HCT116 (cell line): ENCODE measurements at regions not wholly inside any gene's neighbourhood (a gene's known extent, or its start where the extent isn't known, plus 50 kb on each side); places are given as distances from the start of the nearest gene placed in this dataset.

Source experiments
- ATAC-seq: fragments of 200-7000 bp; cut with Tn5 transposase; 2 replicates; pipeline ENCODE4 v1.9.1; 2020; ENCODE audit warnings: mild to moderate bottlenecking, moderate library complexity
- BruUV-seq: library from RNA; stranded (reverse); fragments of 400-500 nt; replicated peaks from 2 replicates; lab custom pipeline; 2021; lab: Mats Ljungman, UMichigan
- CTCF ChIA-PET: fragments of 300-600 bp; sonication (Branson Sonifier 250); formaldehyde crosslinking; loops from one replicate; lab custom pipeline; 2021; ENCODE audit warnings: antibody characterized with exemption; lab: Charles Lee
- POLR2A ChIA-PET: fragments of 300-600, 350-600 bp; sonication (Branson Sonifier 250); formaldehyde crosslinking; loops from one replicate; lab custom pipeline; 2021; ENCODE audit warnings: antibody characterized with exemption; lab: Charles Lee
- RAD21 ChIA-PET, 2 experiments: fragments of 300-600 bp; sonication (Branson Sonifier 250); formaldehyde crosslinking; loops; one replicate each; lab custom pipeline; 2023; ENCODE audit warnings: low total read pairs in 2 of 2; ENCODE audit not compliant: uncharacterized antibody in 2 of 2, unreplicated experiment in 2 of 2, low non-redundant PET in 1 of 2; lab: Charles Lee
- DNase-seq: peaks from one replicate; pipeline ENCODE4 v3.0.0-alpha.2; 2010; ENCODE audit warnings: low read depth, low spot score
- H2AFZ ChIP-seq: fragments of 200-600 bp; shearing (Covaris generic), sonication (generic); 2 replicates; pipeline ENCODE4 v1.6.1; 2017; ENCODE audit warnings: low read depth, mixed run types, mixed read lengths, antibody characterized with exemption, low read length; ENCODE audit not compliant: poor library complexity, severe bottlenecking
- H3K27ac ChIP-seq: 2 replicates; pipeline ENCODE4 v1.5.1; 2012; ENCODE audit warnings: low read depth, low read length
- H3K27me3 ChIP-seq: fragments of 200-600 bp; sonication (generic); 2 replicates; pipeline ENCODE4 v1.6.1; 2016; ENCODE audit warnings: mixed run types, low read length, mixed read lengths; ENCODE audit not compliant: insufficient read depth
- H3K36me3 ChIP-seq, 2 experiments: fragments of 200-500 bp in 1 of 2; fragments of 200-600 bp in 1 of 2; sonication (Bioruptor generic) in 1 of 2; sonication (generic) in 1 of 2; 2 replicates each; pipeline versions ENCODE4 v1.5.1 to v1.6.1; 2014 to 2016; ENCODE audit warnings: low read length in 2 of 2, inconsistent platforms in 1 of 2, mixed read lengths in 1 of 2, mixed run types in 1 of 2; ENCODE audit not compliant: insufficient read depth in 2 of 2, control insufficient read depth in 1 of 2
- H3K4me1 ChIP-seq, 2 experiments: fragments of 200-600 bp in 1 of 2; sonication (generic) in 1 of 2; 2 replicates each; pipeline versions ENCODE4 v1.5.1 to v1.6.1; 2012 to 2017; ENCODE audit warnings: low read length in 2 of 2, inconsistent platforms in 1 of 2, mild to moderate bottlenecking in 1 of 2, mixed read lengths in 1 of 2, mixed run types in 1 of 2, moderate library complexity in 1 of 2; ENCODE audit not compliant: insufficient read depth in 2 of 2, control insufficient read depth in 1 of 2
- H3K4me2 ChIP-seq: fragments of 200-600 bp; sonication (generic); 2 replicates; pipeline ENCODE4 v1.6.1; 2017; ENCODE audit warnings: mixed run types, low read length, mixed read lengths
- H3K4me3 ChIP-seq, 2 experiments: fragments of 200-600 bp in 1 of 2; sonication (generic) in 1 of 2; replicated peaks in 1 of 2; 2 replicates each; pipeline ENCODE4 v1.5.1; 2011 to 2016; ENCODE audit warnings: low read length in 2 of 2, control low read depth in 1 of 2, low read depth in 1 of 2, mild to moderate bottlenecking in 1 of 2, mixed read lengths in 1 of 2, mixed run types in 1 of 2
- H3K79me2 ChIP-seq: fragments of 200-600 bp; sonication (generic); 2 replicates; pipeline ENCODE4 v1.6.1; 2017; ENCODE audit warnings: mild to moderate bottlenecking, mixed run types, low read length, moderate library complexity, mixed read lengths; ENCODE audit not compliant: insufficient read depth
- H3K9ac ChIP-seq: fragments of 200-600 bp; sonication (generic); 2 replicates; pipeline ENCODE4 v1.6.1; 2016; ENCODE audit warnings: low read length, mixed read lengths
- H3K9me2 ChIP-seq: fragments of 200-600 bp; sonication (generic), shearing (Covaris generic); 2 replicates; pipeline ENCODE4 v1.6.1; 2017; ENCODE audit warnings: mixed run types, mild to moderate bottlenecking, moderate library complexity; ENCODE audit not compliant: insufficient read depth
- H3K9me3 ChIP-seq, 2 experiments: fragments of 200-500 bp in 1 of 2; fragments of 200-600 bp in 1 of 2; sonication (Bioruptor generic) in 1 of 2; sonication (generic) in 1 of 2; 2 replicates each; pipeline ENCODE4 v1.6.1; 2014 to 2017; ENCODE audit warnings: low read length in 2 of 2, mixed read lengths in 2 of 2, inconsistent platforms in 1 of 2, low read depth in 1 of 2, mild to moderate bottlenecking in 1 of 2, mixed run types in 1 of 2, moderate library complexity in 1 of 2; ENCODE audit not compliant: control insufficient read depth in 1 of 2, insufficient read depth in 1 of 2
- H4K20me1 ChIP-seq: fragments of 200-600 bp; sonication (generic), shearing (Covaris generic); 2 replicates; pipeline ENCODE4 v1.6.1; 2017; ENCODE audit warnings: mixed run types, mild to moderate bottlenecking, moderate library complexity; ENCODE audit not compliant: insufficient read depth
- CTCF ChIP-seq, 3 experiments: fragments of 200-600 bp in 1 of 3; sonication (generic) in 1 of 3; IDR thresholded peaks in 2 of 3; conservative IDR thresholded peaks in 1 of 3; 2 replicates each; pipeline ENCODE4 v1.5.1; 2012 to 2017; ENCODE audit warnings: low read depth in 2 of 3, low read length in 2 of 3, antibody characterized with exemption in 1 of 3, borderline replicate concordance in 1 of 3, control low read depth in 1 of 3, mild to moderate bottlenecking in 1 of 3, mixed read lengths in 1 of 3, mixed run types in 1 of 3, moderate library complexity in 1 of 3; ENCODE audit not compliant: insufficient read depth in 1 of 3
- EGR1 ChIP-seq: IDR thresholded peaks from 2 replicates; pipeline ENCODE4 v1.6.1; 2012; ENCODE audit warnings: low read depth
- ELF1 ChIP-seq: IDR thresholded peaks from 2 replicates; pipeline ENCODE4 v1.6.1; 2012; ENCODE audit warnings: low read depth, borderline replicate concordance
- EZH2 ChIP-seq: fragments of 200-600 bp; sonication (generic); IDR thresholded peaks from 2 replicates; pipeline ENCODE4 v1.6.1; 2017; ENCODE audit warnings: antibody characterized with exemption, mixed run types
- EZH2phosphoT487 ChIP-seq: fragments of 200-600 bp; IDR thresholded peaks from 2 replicates; pipeline ENCODE4 v1.6.1; 2018; ENCODE audit warnings: antibody characterized with exemption, borderline replicate concordance
- FOSL1 ChIP-seq: IDR thresholded peaks from 2 replicates; pipeline ENCODE4 v1.6.1; 2012; ENCODE audit warnings: low read depth
- MAX ChIP-seq: IDR thresholded peaks from 2 replicates; pipeline ENCODE4 v1.6.1; 2012
- POLR2A ChIP-seq: IDR thresholded peaks from 2 replicates; pipeline ENCODE4 v1.7.0; 2011; ENCODE audit warnings: borderline replicate concordance; ENCODE audit not compliant: insufficient read depth, insufficient read length; ENCODE audit errors: extremely low read depth
- SIN3A ChIP-seq: IDR thresholded peaks from 2 replicates; pipeline ENCODE4 v1.6.1; 2012; ENCODE audit warnings: low read depth
- SP1 ChIP-seq: IDR thresholded peaks from 2 replicates; pipeline ENCODE4 v1.6.1; 2012; ENCODE audit warnings: low read depth
- SRF ChIP-seq: IDR thresholded peaks from 2 replicates; pipeline ENCODE4 v1.6.1; 2012; ENCODE audit warnings: low read depth
- ZNF274 ChIP-seq: fragments of 200-500 bp; sonication (Bioruptor generic); IDR thresholded peaks from 2 replicates; pipeline ENCODE4 v1.6.1; 2014; ENCODE audit warnings: mild to moderate bottlenecking, low read depth, low read length, inconsistent platforms
- intact Hi-C: fragments of 100-400 bp; cut with micrococcal nuclease; formaldehyde crosslinking; loops from 2 replicates; pipeline ENCODE4 v1.10.0; 2022

GRCh38 chr3:178086144-178086825 lies 450.0 kb upstream of the KCNMB2 start (continued):
- TF ChIP-seq EZH2phosphoT487 (no peak), POLR2A (no peak), SP1 (no peak)

GRCh38 chr3:178087376-178087775 lies 448.9 kb upstream of the KCNMB2 start:
- DNase-seq, result no peak
- BruUV-seq, result no TSS peak
- Histone ChIP-seq H3K4me2 (no peak overlapping the region), H3K4me3 (no peak overlapping the region), H3K36me3 (no peaks in the 10 kb centered on the region), H3K79me2 (no peaks in the 10 kb centered on the region), H3K4me1 (no peaks in the 10 kb centered on the region), H4K20me1 (no peaks in the 10 kb centered on the region), H3K27me3 (no peaks in the 10 kb centered on the region), H2AFZ (no peak overlapping the region), H3K9ac (no peak overlapping the region), H3K27ac (no peak overlapping the region), H3K9me2 (no peaks in the 10 kb centered on the region), H3K9me3 (no peaks in the 10 kb centered on the region)
- CTCF ChIA-PET, result no interaction called here
- ATAC-seq, result no peak
- RAD21 ChIA-PET, result no interaction called here
- intact Hi-C loops, result no loop called here
- TF ChIP-seq ELF1 (no peak), FOSL1 (no peak), MAX (no peak), SRF (no peak), SIN3A (no peak), EZH2 (no peak), EGR1 (no peak), CTCF (IDR thresholded peaks at IDR 0.05 in 2 of 3, conservative IDR thresholded peaks at IDR 0.05 in 1 of 3; ENCODE audit: borderline replicate concordance in 1 of 3, insufficient read depth in 1 of 3, low read depth in 2 of 3, low read length in 2 of 3) (no peak), ZNF274 (no peak)
- POLR2A ChIA-PET, result no interaction called here
